GM23338 (cell line): ENCODE measurements at regions not wholly inside any gene's neighbourhood (a gene's known extent, or its start where the extent isn't known, plus 50 kb on each side); places are given as distances from the start of the nearest gene placed in this dataset.

ENCODE experiments used
- CREB1 ChIP-seq: fragments of 250-450 bp; sonication (Bioruptor Pico); IDR thresholded peaks from 2 replicates; pipeline ENCODE4 v1.5.0; 2020; ENCODE audit warnings: low read depth, mild to moderate bottlenecking, moderate library complexity
- CTCF ChIP-seq, 2 experiments: fragments of 200-600 bp in 1 of 2; sonication (generic) in 1 of 2; conservative IDR thresholded peaks; 2 replicates each; pipeline versions ENCODE4 v1.5.1 to v1.6.1; 2016 to 2017; ENCODE audit warnings: antibody characterized with exemption in 2 of 2, low read depth in 2 of 2, mild to moderate bottlenecking in 2 of 2, moderate library complexity in 1 of 2
- ETS1 ChIP-seq: IDR thresholded peaks from 2 replicates; pipeline ENCODE4 v1.6.1; 2016; ENCODE audit warnings: antibody characterized with exemption
- EZH2 ChIP-seq: fragments of 200-600 bp; sonication (generic); IDR thresholded peaks from one replicate; pipeline ENCODE4 v1.8.0; 2017; ENCODE audit warnings: antibody characterized with exemption, mild to moderate bottlenecking, low read depth; ENCODE audit not compliant: unreplicated experiment
- EZH2phosphoT487 ChIP-seq: fragments of 200-600 bp; sonication (generic); IDR thresholded peaks from one replicate; pipeline ENCODE4 v1.8.1; 2018; ENCODE audit warnings: antibody characterized with exemption; ENCODE audit not compliant: unreplicated experiment
- JUNB ChIP-seq: IDR thresholded peaks from one replicate; pipeline ENCODE4 v1.6.1; 2016; ENCODE audit warnings: antibody characterized with exemption; ENCODE audit not compliant: unreplicated experiment
- NANOG ChIP-seq: IDR thresholded peaks from 2 replicates; pipeline ENCODE4 v1.6.1; 2016; ENCODE audit warnings: antibody characterized with exemption, borderline replicate concordance
- POLR2AphosphoS5 ChIP-seq: IDR thresholded peaks from 2 replicates; pipeline ENCODE4 v1.6.1; 2016; ENCODE audit warnings: antibody characterized with exemption, low read depth
- ZNF114 ChIP-seq: fragments of 250-450 bp; sonication (Bioruptor Pico); IDR thresholded peaks from 2 replicates; pipeline ENCODE4 v1.5.0; 2020; ENCODE audit warnings: mild to moderate bottlenecking, moderate library complexity

- TF ChIP-seq POLR2AphosphoS5 (no peak), NANOG (no peak), EZH2 (no peak), CTCF (conservative IDR thresholded peaks at IDR 0.05; ENCODE audit: low read depth in 2 of 2) (no peak), CREB1 (CRISPR knock-in tag) (no peak), ETS1 (no peak), EZH2phosphoT487 (no peak), JUNB (no peak), ZNF114 (CRISPR knock-in tag) (no peak)
Observed at GRCh38 chr17:68731465-68731864, 130.3 kb upstream of the FAM20A start.
